Keratinocyte (primary cell): ENCODE measurements at regions not wholly inside any gene's neighbourhood (a gene's known extent, or its start where the extent isn't known, plus 50 kb on each side); places are given as distances from the start of the nearest gene placed in this dataset.

Experiments
- CTCF ChIP-seq, 3 experiments: IDR thresholded peaks in 1 of 3; conservative IDR thresholded peaks in 1 of 3; optimal IDR thresholded peaks in 1 of 3; 2 replicates in 2 of 3; 3 replicates in 1 of 3; pipeline versions ENCODE3 to v1.5.1; 2011; ENCODE audit warnings: low read length in 3 of 3, mild to moderate bottlenecking in 3 of 3, moderate library complexity in 2 of 3, control low read depth in 1 of 3, inconsistent platforms in 1 of 3; ENCODE audit not compliant: insufficient read depth in 2 of 3; ENCODE audit errors: extremely low read depth in 1 of 3
- EZH2 ChIP-seq: IDR thresholded peaks from one replicate; pipeline ENCODE4 v1.6.1; 2012; ENCODE audit warnings: inconsistent platforms, mild to moderate bottlenecking, low read length, moderate library complexity

- TF ChIP-seq CTCF (optimal IDR thresholded peaks at IDR 0.05 in 1 of 3, IDR thresholded peaks at IDR 0.05 in 1 of 3, conservative IDR thresholded peaks at IDR 0.05 in 1 of 3; ENCODE audit: extremely low read depth in 1 of 3, insufficient read depth in 2 of 3, low read length in 3 of 3): peak in 1 of 3 experiments; percentile 92
- no peak for TF ChIP-seq EZH2
These were observed 134.7 kb downstream of the TPRA1 start for GRCh38 chr3:127455541-127456450.
